Muscle of back (tissue), 3 donors: ENCODE measurements at regions not wholly inside any gene's neighbourhood (a gene's known extent, or its start where the extent isn't known, plus 50 kb on each side); places are given as distances from the start of the nearest gene placed in this dataset.
A peak's percentile ranks its signal among the peaks of the same experiment; 100 is the strongest.

Experiments
- DNase-seq, 3 donors: peaks; one replicate each; pipeline versions ENCODE4 v3.0.0 to v3.0.0-alpha.2; 2013

- no peak for DNase-seq
Measured at GRCh38 chr3:113138839-113139743, 72.3 kb upstream of the BOC start.

- DNase-seq: no peak
Measured at GRCh38 chr3:113140876-113141275, 70.5 kb upstream of the BOC start.

- DNase-seq: no peak
Measured at GRCh38 chr3:113141543-113141942, 69.8 kb upstream of the BOC start.

GRCh38 chr3:113142476-113142875 lies 68.9 kb upstream of the BOC start:
- DNase-seq: no peak

- DNase-seq: no peak
Measured at GRCh38 chr3:113143353-113143752, 68.0 kb upstream of the BOC start.

GRCh38 chr3:113147681-113148261 lies 63.6 kb upstream of the BOC start:
- DNase-seq: peak; percentile 80 to 97 (median 91)

- no peak for DNase-seq
Measured at GRCh38 chr3:113148284-113148683, 63.1 kb upstream of the BOC start.

GRCh38 chr3:113150250-113150649 lies 61.1 kb upstream of the BOC start:
- DNase-seq: peak in 1 of 3 donors; percentile 51

GRCh38 chr3:113151461-113152031 lies 59.8 kb upstream of the BOC start:
- peak in 1 of 3 donors; percentile 86 for DNase-seq

- DNase-seq: no peak
Measured at GRCh38 chr3:113152849-113153248, 58.5 kb upstream of the BOC start.

GRCh38 chr3:113153499-113154107 lies 57.8 kb upstream of the BOC start:
- DNase-seq: no peak

GRCh38 chr3:113156816-113157333 lies 54.5 kb upstream of the BOC start:
- no peak for DNase-seq

- DNase-seq: peak; percentile 67 to 93 (median 82)
Measured at GRCh38 chr3:113157408-113158030, 53.8 kb upstream of the BOC start.

GRCh38 chr3:113158171-113158570 lies 53.2 kb upstream of the BOC start:
- DNase-seq: peak in 1 of 3 donors; percentile 85
